Urothelium cell line (cell line): ENCODE measurements at regions not wholly inside any gene's neighbourhood (a gene's known extent, or its start where the extent isn't known, plus 50 kb on each side); places are given as distances from the start of the nearest gene placed in this dataset.
"Not testable (repeated sequence)": the region's sequence is repeated elsewhere in the genome, so short reads cannot be mapped to it uniquely, and the experiment has no call there.

ENCODE experiments used
- DNase-seq: peaks from one replicate; pipeline ENCODE4 v3.0.0; 2011; ENCODE audit warnings: low spot score, mixed read lengths
- FAIRE-seq: peaks from 2 replicates; lab custom pipeline; 2011; peaks lifted over from hg19 to GRCh38; lab: Jason Lieb, UNC

DNA sequence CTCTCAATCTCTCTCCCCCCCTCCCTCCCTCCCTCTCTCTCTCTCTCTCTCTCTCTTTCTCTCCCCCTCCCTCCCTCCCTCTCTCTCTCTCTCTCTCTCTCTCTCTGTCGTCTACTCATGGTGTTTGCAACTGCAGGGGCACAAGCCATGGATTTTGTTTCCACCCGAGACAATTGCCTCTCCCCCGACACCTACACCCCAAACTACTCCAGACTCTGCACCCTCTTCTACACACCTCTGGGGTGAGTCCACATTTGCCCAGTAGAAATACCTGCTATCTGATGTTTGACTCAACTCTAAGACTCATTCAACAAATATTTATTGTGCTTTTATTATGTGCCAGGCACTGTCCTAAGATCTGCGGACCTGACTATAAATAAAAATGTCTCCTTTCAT, 93.7 kb downstream of the TMEM17 start:
- FAIRE-seq (no peak), DNase-seq (peak; percentile 5)

DNA sequence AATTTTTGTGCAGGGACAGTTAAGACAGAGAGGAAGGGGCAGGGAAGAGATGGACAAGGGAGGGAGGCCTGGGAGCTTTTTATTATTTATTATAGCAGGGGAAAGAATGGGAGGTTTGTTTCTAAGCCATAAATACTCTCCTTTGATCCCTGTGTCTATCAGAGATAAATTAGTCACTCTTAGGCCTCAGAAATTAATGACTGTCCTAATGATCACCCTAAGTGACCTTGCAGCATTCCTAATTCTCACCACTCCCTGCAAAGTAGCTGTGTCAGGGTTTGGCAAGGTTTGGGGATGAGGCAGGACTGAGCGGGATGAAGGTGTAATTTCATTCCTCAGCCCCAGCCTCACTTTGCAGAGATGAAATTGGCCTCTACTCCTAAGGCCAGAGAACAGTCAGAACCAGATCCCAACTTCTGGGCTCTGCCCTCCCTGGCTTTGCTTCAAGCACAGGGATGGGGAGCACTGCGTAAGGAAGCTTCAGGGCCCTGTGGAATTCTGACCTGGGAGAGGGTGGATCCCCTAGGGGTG, 95.0 kb downstream of the TMEM17 start:
- DNase-seq (no peak), FAIRE-seq (no peak)

DNA sequence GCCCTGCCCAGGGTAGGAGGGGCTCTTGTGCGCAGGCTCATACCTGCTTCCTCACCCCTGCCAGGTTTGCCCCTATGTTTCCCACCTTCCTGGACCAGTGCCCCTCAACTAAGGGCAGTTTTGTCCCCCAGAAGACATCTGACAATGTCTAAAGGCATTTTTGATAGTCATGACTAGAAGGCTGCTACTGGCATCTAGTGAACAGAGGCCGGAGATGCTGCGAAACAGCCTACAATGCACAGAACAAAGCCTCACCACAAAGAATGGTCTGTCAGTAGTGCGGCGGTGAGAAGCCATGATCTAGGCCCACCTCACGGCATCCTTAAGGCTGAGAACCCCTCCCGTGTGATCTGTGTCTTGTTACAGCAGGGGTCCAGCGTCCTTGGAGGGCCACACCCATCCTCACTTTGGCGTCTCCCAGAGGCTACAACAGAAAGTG, 96.0 kb downstream of the TMEM17 start:
- no peak for DNase-seq
- no peak for FAIRE-seq

DNA sequence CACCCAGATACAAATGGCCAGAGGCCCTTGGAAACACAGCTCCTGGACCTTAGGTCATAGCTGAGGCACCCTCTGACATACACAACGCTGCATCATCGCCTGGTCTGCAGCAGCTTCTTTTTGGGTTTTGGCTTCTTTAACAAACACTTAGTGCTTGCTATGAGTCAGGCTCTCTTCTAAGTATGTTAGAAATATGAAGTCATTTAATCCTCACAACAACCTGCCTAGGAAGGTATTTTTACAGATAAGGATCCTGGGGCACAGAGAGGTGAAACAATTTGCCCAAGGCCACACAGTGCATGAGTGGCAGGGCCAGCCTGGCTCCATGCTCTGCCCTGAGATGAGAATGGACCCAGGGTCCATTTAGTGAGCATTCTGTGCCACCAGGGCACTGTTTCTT, 96.6 kb downstream of the TMEM17 start:
- no peak for DNase-seq
- no peak for FAIRE-seq

DNA sequence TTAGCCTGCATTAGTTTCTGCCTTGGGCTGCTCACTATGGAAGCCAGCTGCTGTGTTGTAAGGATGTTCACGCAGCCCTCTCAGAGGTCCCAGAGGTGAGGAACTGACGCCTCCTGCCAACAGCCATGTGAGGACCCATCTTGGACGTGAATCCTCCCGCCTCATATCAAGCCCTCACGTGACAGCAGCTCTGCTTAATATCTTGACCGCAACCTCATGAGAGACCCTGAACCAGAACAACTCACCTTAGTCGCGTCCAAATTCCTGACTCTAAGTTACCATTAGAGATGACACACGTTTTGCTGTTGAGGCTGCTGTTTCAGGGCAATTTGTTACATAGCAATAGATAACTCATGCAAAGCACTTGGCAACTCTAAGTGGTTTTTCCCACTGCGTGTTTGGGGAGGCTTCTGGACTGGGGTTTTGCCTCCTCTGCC, 97.7 kb downstream of the TMEM17 start:
- FAIRE-seq (no peak), DNase-seq (no peak)

DNA sequence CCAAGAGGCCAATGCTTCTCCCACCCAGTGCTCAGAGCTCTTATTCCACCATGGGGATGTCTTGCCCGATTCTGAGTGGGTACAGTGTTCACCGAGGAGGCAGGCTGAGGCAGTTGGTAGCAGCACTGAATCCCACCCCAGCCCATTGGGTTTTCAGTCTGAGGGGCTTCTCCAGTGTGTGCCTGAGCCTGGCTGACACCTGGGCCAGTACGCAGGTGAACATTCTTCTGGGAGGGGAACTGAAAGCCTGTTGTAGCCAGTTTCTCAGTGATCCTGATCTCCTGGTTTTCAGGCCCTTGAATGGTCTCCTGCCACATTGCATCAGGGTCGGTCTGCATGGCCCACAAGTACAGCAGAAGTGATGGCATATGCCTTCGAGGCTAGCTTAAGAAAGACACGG, 98.2 kb downstream of the TMEM17 start:
- DNase-seq (no peak), FAIRE-seq (no peak)

DNA sequence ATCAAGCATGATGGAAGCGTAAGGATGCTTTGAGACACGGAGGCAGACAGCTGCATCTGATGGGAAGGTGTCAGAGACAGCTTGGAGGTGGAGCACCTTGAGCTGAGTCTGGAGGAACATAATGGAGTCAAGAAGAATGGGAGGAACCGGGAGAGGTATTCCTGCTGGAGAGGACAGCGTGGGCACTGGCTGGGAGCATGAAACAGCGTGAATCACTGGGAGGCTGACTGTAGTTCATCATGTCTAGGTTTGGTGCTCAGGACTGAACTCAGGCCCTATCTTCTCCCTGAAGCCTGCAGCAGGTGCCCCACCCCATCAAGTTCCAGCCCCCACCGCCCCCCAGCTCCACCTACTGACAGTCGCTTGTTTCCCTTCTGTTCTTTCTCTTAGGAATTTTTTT, 98.6 kb downstream of the TMEM17 start:
- FAIRE-seq (no peak), DNase-seq (no peak)

DNA sequence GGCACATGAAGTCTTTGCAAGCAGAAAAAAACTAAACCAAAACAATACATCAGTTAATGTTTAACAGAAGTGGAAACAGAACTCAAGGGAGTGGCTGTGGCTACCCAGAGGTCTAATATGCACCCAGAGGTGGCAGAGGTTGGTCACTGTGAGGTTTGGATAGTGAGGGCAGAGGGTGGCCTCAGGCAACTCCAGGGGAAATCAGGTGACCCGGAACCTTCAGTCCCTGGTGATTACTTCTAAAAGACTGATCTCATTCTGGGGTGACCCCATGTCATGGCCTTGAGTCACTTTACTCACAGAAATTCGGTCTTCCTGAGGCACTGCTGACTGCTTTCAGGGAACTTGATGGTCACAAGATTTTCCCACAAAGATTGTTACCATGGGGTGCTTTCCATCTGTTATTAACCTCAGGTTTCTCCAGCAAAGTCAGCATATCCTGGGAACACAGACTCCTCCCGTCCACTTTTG, 99.4 kb downstream of the TMEM17 start:
- no peak for DNase-seq

DNA sequence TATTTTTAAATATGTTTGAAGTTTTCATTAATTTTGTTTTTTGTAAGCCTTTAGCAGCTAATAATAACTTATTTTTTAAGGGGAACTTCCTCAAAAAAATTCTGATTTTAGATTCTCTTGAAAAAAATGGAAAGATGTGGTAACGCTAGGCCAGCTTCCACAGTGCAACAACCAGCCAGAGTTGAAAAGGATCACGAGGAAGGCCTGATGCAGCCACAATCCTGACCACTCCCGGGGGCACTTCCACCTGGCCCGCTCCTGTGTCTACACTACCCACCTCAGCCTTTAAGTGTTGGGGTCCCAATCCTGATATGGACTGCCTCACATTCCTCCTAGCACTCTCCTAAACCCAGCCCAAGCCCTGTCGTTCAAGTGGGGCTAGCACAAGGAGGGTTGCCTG, 101.1 kb downstream of the TMEM17 start:
- FAIRE-seq, result no peak

More for the DNA sequence above, 99.4 kb downstream of the TMEM17 start:
- no peak for FAIRE-seq

DNA sequence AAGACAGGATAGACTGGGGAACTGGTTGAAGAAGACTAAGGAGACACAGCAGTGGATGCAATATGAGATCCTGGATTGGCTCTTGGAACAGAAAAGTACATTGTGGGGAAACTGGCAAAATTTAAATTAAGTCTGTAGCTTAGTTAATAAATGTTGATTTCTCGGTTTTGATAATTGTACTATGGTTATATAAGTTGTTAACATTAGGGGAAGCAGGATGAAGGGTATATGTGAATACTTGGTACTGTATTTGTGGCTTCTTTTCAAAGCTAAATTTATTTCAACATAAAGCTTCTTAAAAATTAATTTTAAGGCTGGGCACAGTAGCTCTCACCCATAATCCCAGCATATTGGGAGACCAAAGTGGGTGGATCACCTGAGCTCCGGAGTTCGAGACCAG, 103.8 kb downstream of the TMEM17 start:
- FAIRE-seq (no peak), DNase-seq (no peak)

More for the DNA sequence above, 101.1 kb downstream of the TMEM17 start:
- no peak for DNase-seq

DNA sequence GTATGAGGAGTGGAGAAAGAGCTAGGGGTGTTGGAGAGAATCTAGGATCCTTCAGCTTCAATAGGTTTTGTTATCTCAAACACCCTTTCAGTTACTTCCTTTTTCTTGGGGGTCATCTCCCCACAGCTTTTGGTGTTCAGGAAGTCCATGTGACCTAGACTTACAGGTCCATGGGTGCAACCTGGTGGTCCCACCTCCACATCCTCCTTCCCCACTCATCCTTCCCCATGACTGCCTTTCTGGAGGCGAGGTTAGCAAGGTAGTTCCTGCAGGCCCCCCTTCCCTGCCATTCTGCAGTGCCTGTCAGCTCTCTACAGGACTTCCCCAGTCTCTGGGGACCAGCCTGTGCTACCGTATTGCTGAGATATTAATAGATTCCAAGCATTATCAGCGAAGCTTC, 107.6 kb downstream of the TMEM17 start:
- FAIRE-seq, result no peak
- no peak for DNase-seq

DNA sequence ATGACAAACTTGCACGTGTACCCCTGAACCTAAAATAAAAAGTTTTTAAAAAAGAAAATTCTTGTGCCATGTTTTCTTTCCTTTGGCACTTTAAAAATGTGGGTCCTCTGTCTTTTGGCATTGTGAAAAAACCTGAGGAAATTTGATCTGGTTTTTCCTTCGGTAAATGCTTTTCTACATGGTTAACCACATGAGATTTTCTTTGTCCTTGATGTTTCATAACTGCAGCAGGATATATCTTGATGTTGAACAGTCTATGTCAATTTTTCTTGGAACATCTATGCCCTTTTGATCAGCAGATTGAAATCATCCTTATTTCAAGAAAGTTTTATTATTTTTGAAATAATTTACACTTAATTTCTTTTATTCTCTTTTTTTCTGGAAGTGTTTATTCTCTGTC, 109.1 kb downstream of the TMEM17 start:
- no peak for DNase-seq
- FAIRE-seq, result no peak

DNA sequence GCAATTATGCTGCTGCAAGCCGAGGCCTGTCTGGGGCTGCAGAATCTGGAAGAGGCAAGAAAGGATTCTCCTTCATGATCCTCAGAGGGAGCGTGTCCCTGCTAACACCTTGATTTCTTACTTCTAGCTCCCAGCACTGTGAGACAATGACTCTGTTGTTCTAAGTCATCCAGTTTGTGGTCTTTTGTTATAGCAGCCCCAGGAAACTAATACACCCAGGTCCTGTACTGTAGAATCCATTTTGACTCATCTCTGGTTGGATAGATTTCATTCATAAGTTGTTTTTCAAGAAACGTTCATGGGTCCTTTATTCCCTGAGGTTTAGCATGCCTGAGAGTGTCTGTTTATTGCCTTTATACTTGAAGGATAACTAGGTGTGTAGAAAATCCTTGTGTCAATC, 112.7 kb downstream of the TMEM17 start:
- no peak for FAIRE-seq

DNA sequence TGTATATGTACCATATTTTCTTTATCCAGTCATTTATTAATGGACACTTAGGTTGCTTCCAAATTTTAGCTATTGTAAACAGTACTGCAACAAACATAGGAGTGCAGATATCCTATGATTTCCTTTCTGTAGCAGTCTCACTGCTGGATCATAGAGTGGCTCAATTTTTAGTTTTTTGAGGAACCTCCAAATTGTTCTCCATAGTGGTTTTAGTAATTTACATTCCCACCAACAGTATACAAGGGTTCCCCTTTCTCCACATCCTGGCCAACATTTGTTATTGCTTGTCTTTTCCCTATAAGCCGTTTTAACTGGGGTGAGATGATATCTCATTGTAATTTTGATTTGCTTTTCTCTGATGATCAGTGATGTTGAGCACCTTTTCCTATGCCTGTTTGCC, 114.3 kb downstream of the TMEM17 start:
- FAIRE-seq (no peak), DNase-seq (no peak)

More for the DNA sequence above, 112.7 kb downstream of the TMEM17 start:
- no peak for DNase-seq

DNA sequence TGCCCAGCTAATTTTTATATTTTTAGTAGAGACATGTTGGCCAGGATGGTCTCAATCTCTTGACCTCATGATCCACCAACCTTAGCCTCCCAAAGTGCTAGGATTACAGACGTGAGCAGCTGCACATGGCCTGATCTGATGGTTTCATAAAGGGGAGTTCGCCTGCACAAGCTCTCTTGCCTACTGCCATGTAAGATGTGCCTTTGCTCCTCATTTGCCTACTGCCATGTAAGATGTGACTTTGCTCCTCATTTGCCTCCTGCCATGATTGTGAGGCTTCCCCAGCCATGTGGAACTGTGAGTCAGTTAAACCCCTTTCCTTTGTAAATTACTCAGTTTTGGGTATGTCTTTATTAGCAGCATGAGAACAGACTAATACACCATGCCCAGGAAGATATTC, 119.6 kb downstream of the TMEM17 start:
- FAIRE-seq, DNase-seq: not testable (repeated sequence)

DNA sequence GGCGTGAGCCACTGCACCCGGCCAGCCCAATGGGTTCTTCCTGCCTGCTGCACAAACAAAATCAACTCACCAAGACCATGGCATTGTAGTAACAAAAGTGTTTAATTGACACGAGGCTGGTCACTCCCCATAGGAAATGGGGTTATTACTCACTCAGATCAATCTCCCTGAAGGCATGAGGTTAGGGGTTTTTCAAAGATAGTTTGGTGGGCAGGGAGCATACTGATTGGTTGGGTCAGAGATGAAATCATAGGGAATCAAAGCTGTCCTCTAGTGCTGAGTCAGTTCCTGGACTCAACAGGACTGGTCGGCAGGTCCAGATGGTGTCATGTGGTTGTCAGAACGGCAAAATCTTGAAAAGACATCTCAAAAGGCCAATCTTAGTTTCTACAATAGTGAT, 122.1 kb downstream of the TMEM17 start:
- DNase-seq (no peak), FAIRE-seq (no peak)

DNA sequence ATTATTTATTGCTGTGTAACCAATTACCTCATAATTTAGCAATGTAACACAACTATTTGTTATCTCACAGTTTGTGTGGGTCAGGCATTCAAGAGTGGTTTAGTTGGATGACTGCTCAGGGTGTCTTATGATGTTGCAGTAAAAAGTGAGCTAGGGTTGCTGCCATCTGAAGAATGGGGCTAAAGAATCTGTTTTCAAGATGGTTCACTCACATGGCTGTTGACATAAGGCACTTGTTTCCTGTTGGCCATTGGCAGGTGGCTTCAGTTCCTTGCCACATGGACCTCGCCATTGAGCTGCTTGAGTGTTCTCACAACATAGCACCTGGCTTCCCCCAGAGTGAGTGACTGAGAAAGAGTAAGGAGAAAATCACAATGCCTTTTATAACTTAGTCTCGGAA, 123.2 kb downstream of the TMEM17 start:
- no peak for DNase-seq
- no peak for FAIRE-seq

DNA sequence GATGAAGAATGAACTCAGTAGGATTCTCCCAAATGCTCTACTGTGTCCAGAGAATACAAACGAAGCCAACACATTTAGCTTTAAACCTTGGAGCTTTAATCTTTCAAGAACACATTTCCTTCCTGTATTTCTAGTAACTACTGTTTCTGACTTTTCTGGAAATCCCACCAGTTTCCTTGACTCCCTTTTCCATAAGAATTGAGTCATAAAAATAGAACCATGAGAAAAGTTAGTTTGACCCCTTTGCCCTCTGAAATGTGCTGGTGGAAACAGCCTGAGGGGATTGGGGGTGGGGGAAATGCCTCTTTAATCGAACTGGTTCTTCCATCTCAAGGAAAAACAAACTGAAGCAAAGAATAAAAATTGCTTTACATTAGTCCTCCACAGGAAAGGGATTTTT, 123.9 kb downstream of the TMEM17 start:
- FAIRE-seq (no peak), DNase-seq (no peak)

DNA sequence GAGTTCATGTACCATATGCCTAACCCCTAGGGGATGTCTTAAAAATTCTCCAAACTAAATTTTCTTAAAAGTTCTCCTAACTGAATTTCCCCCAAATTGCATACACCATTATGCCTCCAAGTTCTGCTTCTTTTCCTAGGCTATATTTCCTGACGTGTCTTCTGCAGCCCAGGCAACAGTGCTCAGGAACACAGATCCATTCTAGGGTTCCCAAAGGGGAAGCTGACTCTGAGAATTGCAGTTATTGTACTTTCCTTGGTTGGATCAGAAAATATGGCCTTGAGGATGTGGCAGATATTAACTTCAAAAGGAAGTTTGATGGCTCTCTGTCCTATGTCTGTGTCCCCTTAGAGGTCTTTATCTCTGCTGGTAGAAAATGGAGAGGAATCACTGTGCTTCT, 124.3 kb downstream of the TMEM17 start:
- DNase-seq (no peak), FAIRE-seq (no peak)

DNA sequence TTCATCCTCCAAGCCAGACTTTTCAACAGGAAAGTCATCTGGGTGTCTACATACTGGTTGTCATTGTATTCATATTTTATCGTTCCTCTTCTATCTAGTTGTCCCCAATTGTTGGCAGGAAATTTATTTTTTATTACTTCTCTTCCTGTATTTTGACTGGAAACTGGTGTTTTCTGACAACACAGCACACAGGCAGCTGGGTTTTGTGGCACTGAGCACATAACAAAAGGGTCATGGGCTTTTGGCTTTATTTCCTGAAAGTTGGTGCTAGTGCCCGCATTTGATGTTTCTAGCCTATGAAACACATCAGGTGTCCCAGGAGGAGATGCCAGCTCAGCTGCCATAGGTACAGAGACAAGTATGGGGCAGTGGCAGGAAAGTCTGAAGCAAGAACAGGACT, 126.4 kb downstream of the TMEM17 start:
- FAIRE-seq (no peak), DNase-seq (no peak)

DNA sequence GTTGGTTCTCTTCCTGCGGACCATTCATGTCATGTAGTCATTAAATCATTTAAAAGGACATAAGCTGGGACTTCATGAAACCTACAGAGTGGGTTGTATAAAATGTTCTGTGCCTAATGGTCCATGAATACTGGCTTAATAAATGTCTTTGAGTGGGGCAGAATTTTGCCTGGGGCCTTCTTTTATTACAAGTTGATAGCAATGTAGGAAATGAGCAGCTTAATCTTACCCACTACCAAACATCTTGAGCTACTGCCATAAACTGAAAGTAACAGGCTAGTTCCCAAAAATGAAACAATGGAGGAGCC, 130.9 kb downstream of the TMEM17 start:
- FAIRE-seq, result peak; percentile 23
- no peak for DNase-seq

DNA sequence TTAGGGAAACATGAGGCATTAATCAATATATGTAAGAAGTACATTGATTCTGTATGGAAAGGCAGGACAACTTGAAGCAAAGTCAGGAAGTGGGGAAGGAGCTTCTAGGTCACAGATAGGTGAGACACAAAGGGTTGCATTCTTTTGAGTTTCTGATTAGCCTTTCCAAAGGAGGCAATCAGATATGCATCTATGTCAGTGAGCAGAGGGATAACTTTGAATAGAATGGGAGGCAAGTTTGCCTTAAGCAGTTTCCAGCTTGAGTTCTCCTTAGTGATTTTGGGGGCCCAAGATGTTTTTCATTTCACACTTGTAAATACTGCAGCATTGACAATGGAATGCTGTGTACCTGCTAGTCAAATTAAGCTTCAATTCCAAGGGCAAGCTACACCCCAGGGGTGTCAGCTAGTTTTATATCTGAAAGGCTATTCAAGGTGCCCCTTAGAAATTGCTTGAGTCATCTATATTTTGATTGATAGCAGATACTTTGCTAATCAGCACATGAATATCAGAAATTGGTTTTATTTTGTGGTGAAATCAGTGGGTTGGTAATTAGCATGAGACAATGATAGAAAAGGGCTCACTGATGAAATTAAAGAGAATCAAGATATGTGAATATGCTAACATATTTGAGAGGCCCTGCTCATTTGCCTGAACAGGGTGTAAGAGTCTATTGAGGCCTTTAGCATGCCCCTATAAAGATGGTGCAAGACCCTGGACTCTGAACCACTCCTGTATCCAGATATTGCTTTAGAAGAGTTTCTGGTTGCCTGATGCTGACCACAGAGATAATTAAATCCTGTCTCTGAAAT, 131.5 kb downstream of the TMEM17 start:
- FAIRE-seq, result no peak
- no peak for DNase-seq

DNA sequence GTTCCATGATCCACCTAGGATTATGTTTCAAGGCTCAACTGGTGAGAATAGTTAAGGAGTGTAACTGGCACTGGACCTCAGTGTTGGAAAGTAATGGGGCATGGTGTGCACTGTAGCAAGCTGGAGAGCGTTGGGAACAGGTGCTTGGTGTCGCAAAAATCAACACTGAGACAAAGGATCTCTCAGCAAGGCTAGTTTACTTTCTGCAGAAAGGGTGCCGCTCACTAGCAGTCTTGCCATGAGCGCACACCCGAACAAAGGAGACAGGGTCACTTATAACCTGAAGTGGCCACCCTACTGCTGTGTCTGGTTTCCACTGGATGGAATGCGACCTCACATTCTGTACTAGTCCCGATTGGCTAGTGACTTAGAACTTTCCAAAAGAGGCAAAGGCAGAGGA, 133.2 kb downstream of the TMEM17 start:
- FAIRE-seq (peak; percentile 52), DNase-seq (no peak)
